HepG2 (cell line): ENCODE measurements at regions not wholly inside any gene's neighbourhood (a gene's known extent, or its start where the extent isn't known, plus 50 kb on each side); places are given as distances from the start of the nearest gene placed in this dataset.

Experiments
- ATAC-seq: fragments of 200-7000 bp; cut with Tn5 transposase; 3 replicates; pipeline ENCODE4 v1.9.1; 2020; ENCODE audit warnings: mild to moderate bottlenecking, moderate library complexity
- BruUV-seq: library from RNA; stranded (reverse); fragments of 400-500 nt; replicated peaks from 2 replicates; lab custom pipeline; 2021; lab: Mats Ljungman, UMichigan
- CTCF ChIA-PET: fragments of 300-600 bp; formaldehyde crosslinking; extraction: SDS; loops from one replicate; lab custom pipeline; 2021; ENCODE audit warnings: low total read pairs, inconsistent platforms, low intra/inter-chr PET ratio; lab: Yijun Ruan, JAX
- POLR2A ChIA-PET: fragments of 350-600 bp; sonication (Branson Sonifier 250); formaldehyde crosslinking; loops from one replicate; lab custom pipeline; 2020; ENCODE audit warnings: antibody characterized with exemption, inconsistent platforms; lab: Yijun Ruan, JAX
- DNase-seq: peaks from one replicate; pipeline ENCODE4 v3.0.0-alpha.2; 2015; ENCODE audit warnings: low spot score
- FAIRE-seq: peaks from 3 replicates; lab custom pipeline; 2011; peaks lifted over from hg19 to GRCh38; lab: Jason Lieb, UNC
- H2AFZ ChIP-seq: one replicate; pipeline ENCODE4 v1.6.1; 2011; ENCODE audit warnings: low read length, inconsistent platforms
- H3K27ac ChIP-seq: fragments of 300-600 bp; 3 replicates; pipeline ENCODE4 v1.8.0; 2011; ENCODE audit warnings: mixed run types, mild to moderate bottlenecking, mixed read lengths, low read length, inconsistent platforms; ENCODE audit not compliant: insufficient read depth; ENCODE audit errors: extremely low read length
- H3K27me3 ChIP-seq, 2 experiments: fragments of 200-600 bp in 1 of 2; 2 replicates in 1 of 2; 3 replicates in 1 of 2; pipeline versions ENCODE4 v1.6.0 to v1.8.0; 2011; ENCODE audit warnings: low read length in 2 of 2, mild to moderate bottlenecking in 2 of 2, moderate library complexity in 2 of 2, inconsistent platforms in 1 of 2; ENCODE audit not compliant: insufficient read depth in 2 of 2, control insufficient read depth in 1 of 2
- H3K36me3 ChIP-seq, 2 experiments: fragments of 200-600 bp in 1 of 2; replicated peaks in 1 of 2; 2 replicates in 1 of 2; 3 replicates in 1 of 2; pipeline versions ENCODE4 v1.5.1 to v1.8.0; 2011; ENCODE audit warnings: low read length in 2 of 2, inconsistent platforms in 1 of 2; ENCODE audit not compliant: insufficient read depth in 2 of 2, control insufficient read depth in 1 of 2
- H3K4me1 ChIP-seq: 2 replicates; pipeline ENCODE4 v1.5.1; 2012; ENCODE audit warnings: low read length, inconsistent platforms; ENCODE audit not compliant: insufficient read depth
- H3K4me2 ChIP-seq: 2 replicates; pipeline ENCODE4 v1.6.0; 2011; ENCODE audit warnings: low read depth, low read length, inconsistent platforms
- H3K4me3 ChIP-seq, 3 experiments: fragments of 200-600 bp in 1 of 3; sonication (generic), shearing (Covaris generic) in 1 of 3; replicated peaks in 1 of 3; 2 replicates each; pipeline ENCODE4 v1.5.1; 2011 to 2016; ENCODE audit warnings: low read length in 3 of 3, inconsistent platforms in 2 of 3, low read depth in 2 of 3, mild to moderate bottlenecking in 2 of 3, control low read depth in 1 of 3, mixed read lengths in 1 of 3; ENCODE audit not compliant: insufficient read depth in 1 of 3
- H3K79me2 ChIP-seq: one replicate; pipeline ENCODE4 v1.6.1; 2011; ENCODE audit warnings: low read length, inconsistent platforms; ENCODE audit not compliant: insufficient read depth
- H3K9ac ChIP-seq: 2 replicates; pipeline ENCODE4 v1.6.0; 2011; ENCODE audit warnings: mild to moderate bottlenecking, low read depth, low read length, inconsistent platforms; ENCODE audit not compliant: insufficient read depth
- H3K9me3 ChIP-seq: 2 replicates; pipeline ENCODE4 v1.5.1; 2012; ENCODE audit warnings: mild to moderate bottlenecking, low read length
- H4K20me1 ChIP-seq: 2 replicates; pipeline ENCODE4 v1.6.0; 2011; ENCODE audit warnings: inconsistent platforms, mild to moderate bottlenecking, low read length, moderate library complexity; ENCODE audit not compliant: insufficient read depth
- GFI1 ChIP-seq: sonication (generic); formaldehyde crosslinking; IDR thresholded peaks from 2 replicates; pipeline ENCODE4 v1.5.0; 2020; ENCODE audit warnings: missing genetic modification reagents, mild to moderate bottlenecking, borderline replicate concordance
- MAZ ChIP-seq, 2 experiments: sonication (generic) in 1 of 2; formaldehyde crosslinking in 1 of 2; IDR thresholded peaks; 2 replicates each; pipeline versions ENCODE4 v1.5.0 to v1.6.1; 2012 to 2020; ENCODE audit warnings: low read depth in 2 of 2, mild to moderate bottlenecking in 2 of 2, borderline replicate concordance in 1 of 2, improper control_type of control experiment in 1 of 2, low read length in 1 of 2, missing genetic modification reagents in 1 of 2, moderate library complexity in 1 of 2
- RFX1 ChIP-seq: fragments of 450-650 bp; IDR thresholded peaks from 2 replicates; pipeline ENCODE4 v1.6.1; 2017
- RFX5 ChIP-seq: IDR thresholded peaks from 2 replicates; pipeline ENCODE4 v1.6.1; 2011; ENCODE audit warnings: low read depth, low read length, improper control_type of control experiment
- SPEN ChIP-seq: sonication (generic); formaldehyde crosslinking; IDR thresholded peaks from 2 replicates; pipeline ENCODE4 v1.5.1; 2020; ENCODE audit warnings: low read depth, mild to moderate bottlenecking, missing genetic modification reagents
- TARDBP ChIP-seq: sonication (generic); formaldehyde crosslinking; IDR thresholded peaks from 2 replicates; pipeline ENCODE4 v1.8.0; 2022; ENCODE audit warnings: mild to moderate bottlenecking, missing genetic modification reagents
- ZFP36 ChIP-seq: fragments of 150-350 bp; IDR thresholded peaks from 2 replicates; pipeline ENCODE4 v1.6.1; 2018; ENCODE audit warnings: borderline replicate concordance, low read length, low read depth; ENCODE audit not compliant: partially characterized antibody
- ZFP36L2 ChIP-seq: sonication (generic); formaldehyde crosslinking; IDR thresholded peaks from 2 replicates; pipeline ENCODE4 v1.4.0; 2020; ENCODE audit warnings: missing genetic modification reagents
- ZKSCAN1 ChIP-seq: fragments of 150-350 bp; IDR thresholded peaks from 2 replicates; pipeline ENCODE4 v1.6.1; 2014; ENCODE audit warnings: low read length
- ZNF234 ChIP-seq: sonication (generic); formaldehyde crosslinking; conservative IDR thresholded peaks from 2 replicates; pipeline ENCODE4 v1.5.1; 2020; ENCODE audit warnings: mild to moderate bottlenecking, missing genetic modification reagents
- ZNF564 ChIP-seq: sonication (generic); formaldehyde crosslinking; IDR thresholded peaks from 2 replicates; pipeline ENCODE4 v1.8.1; 2023; ENCODE audit warnings: mild to moderate bottlenecking, missing genetic modification reagents
- ZNF670 ChIP-seq: sonication (generic); formaldehyde crosslinking; IDR thresholded peaks from 2 replicates; pipeline ENCODE4 v1.8.0; 2022; ENCODE audit warnings: mild to moderate bottlenecking, missing genetic modification reagents, borderline replicate concordance
- ZNF703 ChIP-seq: sonication (generic); formaldehyde crosslinking; IDR thresholded peaks from 2 replicates; pipeline ENCODE4 v1.5.1; 2020; ENCODE audit warnings: missing genetic modification reagents, mild to moderate bottlenecking, moderate library complexity, borderline replicate concordance
- ZNF790 ChIP-seq: sonication (generic); formaldehyde crosslinking; IDR thresholded peaks from 2 replicates; pipeline ENCODE4 v1.8.0; 2022; ENCODE audit warnings: missing genetic modification reagents, mild to moderate bottlenecking, borderline replicate concordance
- ZNF839 ChIP-seq: sonication (generic); formaldehyde crosslinking; IDR thresholded peaks from 2 replicates; pipeline ENCODE4 v1.4.0; 2020; ENCODE audit warnings: missing genetic modification reagents, mild to moderate bottlenecking, borderline replicate concordance
- ZXDC ChIP-seq: sonication (generic); formaldehyde crosslinking; IDR thresholded peaks from 2 replicates; pipeline ENCODE4 v1.5.0; 2020; ENCODE audit warnings: mild to moderate bottlenecking, missing genetic modification reagents
- WGBS: methylation state at CpG from one replicate; pipeline ENCODE4 v1.1.6; 2017; ENCODE audit warnings: low lambda C conversion rate; 5-methylcytosine and 5-hydroxymethylcytosine counted together
- in situ Hi-C: cut with HindIII; loops from 2 replicates; pipeline ENCODE4 v1.10.0; 2017; ENCODE audit warnings: low pct_unique_long_range_greater_than_20kb; ENCODE audit not compliant: extremely low pct_ligation_motif_present
- intact Hi-C: fragments of 100-400 bp; cut with micrococcal nuclease; formaldehyde crosslinking; loops from one replicate; pipeline ENCODE4 v1.10.0; 2022; ENCODE audit not compliant: unreplicated experiment
- TF ChIP-seq, protein P1 (sequence below): IDR thresholded peaks from 2 replicates; pipeline ENCODE4 v1.4.0; 2020; ENCODE audit warnings: mild to moderate bottlenecking, missing genetic modification reagents

DNA sequence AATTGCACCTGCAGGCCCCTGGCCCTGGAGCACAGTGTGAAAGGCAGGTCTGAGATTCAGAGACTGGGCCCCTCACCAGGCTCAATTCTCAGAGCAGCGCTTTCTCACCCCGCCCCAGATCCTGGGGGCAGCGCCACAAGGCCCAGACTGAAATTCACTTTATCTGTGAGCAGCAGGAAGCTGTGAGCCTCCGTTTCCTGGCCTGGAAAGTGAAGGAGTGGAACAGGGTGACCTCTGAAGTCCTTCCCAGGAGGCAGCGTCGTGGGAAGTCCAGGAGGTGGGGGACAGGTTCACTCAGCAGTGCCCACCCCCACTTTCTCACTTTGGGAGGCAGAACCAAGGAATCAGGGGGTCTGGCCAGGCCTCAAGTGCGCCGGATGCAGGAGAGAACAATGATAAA lies 235.4 kb downstream of the NDUFA10 start (continued):
- TF ChIP-seq ZXDC (CRISPR knock-in tag): no peak
- TF ChIP-seq ZNF564 (CRISPR knock-in tag): no peak
- TF ChIP-seq RFX1: no peak
- TF ChIP-seq ZFP36L2: no peak
- TF ChIP-seq GFI1: no peak
- TF ChIP-seq ZNF790 (CRISPR knock-in tag): no peak
- no peak for TF ChIP-seq ZNF234
- no peak for TF ChIP-seq ZFP36
- TF ChIP-seq ZNF703 (CRISPR knock-in tag): no peak
- TF ChIP-seq ZNF670: no peak
- TF ChIP-seq, all 625 proteins: peak for 0

- no TSS peak for BruUV-seq
- ChIA-PET POLR2A (no interaction called here), CTCF (no interaction called here)
- H3K79me2 ChIP-seq: no peaks in the 10 kb centered on the region
- H3K4me3 ChIP-seq: no peak overlapping the region
- intact Hi-C loops: no loop called here
- H3K4me2 ChIP-seq: no peak overlapping the region
- no peak overlapping the region for H3K27ac ChIP-seq
- no peak overlapping the region for H2AFZ ChIP-seq
- no peaks in the 10 kb centered on the region for H3K36me3 ChIP-seq
- DNase-seq (no peak), FAIRE-seq (no peak), ATAC-seq (no peak)
- no peak overlapping the region for H3K9ac ChIP-seq
- in situ Hi-C loops: no loop called here
- peaks cover 5 to 46% of the 10 kb centered on the region in 2 experiments; a peak in 4 of 5 replicates for H3K27me3 ChIP-seq
- H3K4me1 ChIP-seq: no peaks in the 10 kb centered on the region
- no peaks in the 10 kb centered on the region for H3K9me3 ChIP-seq
- no peaks in the 10 kb centered on the region; the same call in 1 of the 2 replicates for H4K20me1 ChIP-seq
- WGBS: 48% methylated on average over 6 of the region's 6 CpGs
- TF ChIP-seq MAZ (IDR thresholded peaks at IDR 0.05; ENCODE audit: borderline replicate concordance, low read depth, low read length) (no peak), MAZ (CRISPR knock-in tag; IDR thresholded peaks at IDR 0.05; ENCODE audit: low read depth) (no peak), SPEN (CRISPR knock-in tag) (no peak), ZNF839 (CRISPR knock-in tag) (no peak), ZKSCAN1 (no peak), RFX5 (no peak), TARDBP (CRISPR knock-in tag) (no peak), ZFP36 (no peak)
- TF ChIP-seq, protein P1, sequence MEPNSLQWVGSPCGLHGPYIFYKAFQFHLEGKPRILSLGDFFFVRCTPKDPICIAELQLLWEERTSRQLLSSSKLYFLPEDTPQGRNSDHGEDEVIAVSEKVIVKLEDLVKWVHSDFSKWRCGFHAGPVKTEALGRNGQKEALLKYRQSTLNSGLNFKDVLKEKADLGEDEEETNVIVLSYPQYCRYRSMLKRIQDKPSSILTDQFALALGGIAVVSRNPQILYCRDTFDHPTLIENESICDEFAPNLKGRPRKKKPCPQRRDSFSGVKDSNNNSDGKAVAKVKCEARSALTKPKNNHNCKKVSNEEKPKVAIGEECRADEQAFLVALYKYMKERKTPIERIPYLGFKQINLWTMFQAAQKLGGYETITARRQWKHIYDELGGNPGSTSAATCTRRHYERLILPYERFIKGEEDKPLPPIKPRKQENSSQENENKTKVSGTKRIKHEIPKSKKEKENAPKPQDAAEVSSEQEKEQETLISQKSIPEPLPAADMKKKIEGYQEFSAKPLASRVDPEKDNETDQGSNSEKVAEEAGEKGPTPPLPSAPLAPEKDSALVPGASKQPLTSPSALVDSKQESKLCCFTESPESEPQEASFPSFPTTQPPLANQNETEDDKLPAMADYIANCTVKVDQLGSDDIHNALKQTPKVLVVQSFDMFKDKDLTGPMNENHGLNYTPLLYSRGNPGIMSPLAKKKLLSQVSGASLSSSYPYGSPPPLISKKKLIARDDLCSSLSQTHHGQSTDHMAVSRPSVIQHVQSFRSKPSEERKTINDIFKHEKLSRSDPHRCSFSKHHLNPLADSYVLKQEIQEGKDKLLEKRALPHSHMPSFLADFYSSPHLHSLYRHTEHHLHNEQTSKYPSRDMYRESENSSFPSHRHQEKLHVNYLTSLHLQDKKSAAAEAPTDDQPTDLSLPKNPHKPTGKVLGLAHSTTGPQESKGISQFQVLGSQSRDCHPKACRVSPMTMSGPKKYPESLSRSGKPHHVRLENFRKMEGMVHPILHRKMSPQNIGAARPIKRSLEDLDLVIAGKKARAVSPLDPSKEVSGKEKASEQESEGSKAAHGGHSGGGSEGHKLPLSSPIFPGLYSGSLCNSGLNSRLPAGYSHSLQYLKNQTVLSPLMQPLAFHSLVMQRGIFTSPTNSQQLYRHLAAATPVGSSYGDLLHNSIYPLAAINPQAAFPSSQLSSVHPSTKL (CRISPR knock-in tag): no peak
Observed at GRCh38 chr2:239788576-239789098, 236.5 kb downstream of the NDUFA10 start.
